ENCODE measurements at regions not wholly inside any gene's neighbourhood (a gene's known extent, or its start where the extent isn't known, plus 50 kb on each side); places are given as distances from the start of the nearest gene placed in this dataset.

GRCh38 chr6:91633374-91634111, 1046.7 kb upstream of the MAP3K7 start:
- TF ChIP-seq CTCF (IDR thresholded peaks at IDR 0.05) (no peak), POLR2A (IDR thresholded peaks at IDR 0.05) (no peak), POLR2AphosphoS5 (IDR thresholded peaks at IDR 0.05; ENCODE audit: insufficient read depth in 1 of 2, low read depth in 1 of 2) (no peak)
